ENCODE measurements at regions not wholly inside any gene's neighbourhood (a gene's known extent, or its start where the extent isn't known, plus 50 kb on each side); places are given as distances from the start of the nearest gene placed in this dataset.

GRCh38 chr18:69216321-69216720 lies 184.4 kb upstream of the DOK6 start:
- no peaks in the 10 kb centered on the region for H3K36me3 ChIP-seq (ENCODE audit: insufficient read depth, low read length, poor library complexity, severe bottlenecking)
- peaks cover 13% of the 10 kb centered on the region for H3K4me1 ChIP-seq (ENCODE audit: insufficient read depth, low read length, poor library complexity, severe bottlenecking)
- H3K4me3 ChIP-seq (ENCODE audit: low read depth, low read length, poor library complexity, severe bottlenecking), result no peak overlapping the region
- ChIA-PET CTCF (no interaction called here), POLR2A (ENCODE audit: low non-redundant PET) (no interaction called here)
- no peaks in the 10 kb centered on the region for H3K9me3 ChIP-seq (ENCODE audit: low read depth, low read length, poor library complexity, severe bottlenecking)
- TF ChIP-seq EZH2 (IDR thresholded peaks at IDR 0.05; ENCODE audit: borderline replicate concordance, low read depth, low read length, poor library complexity, severe bottlenecking) (no peak), CTCF (conservative IDR thresholded peaks at IDR 0.05; ENCODE audit: low read depth, low read length) (no peak)
- no peaks in the 10 kb centered on the region for H3K27me3 ChIP-seq (replicated peaks; ENCODE audit: insufficient read depth, low read depth, low read length, poor library complexity)
- no peak for DNase-seq (ENCODE audit: low spot score)
- H3K27ac ChIP-seq (ENCODE audit: low read depth, low read length, poor library complexity, severe bottlenecking), result no peak overlapping the region
- intact Hi-C loops (cut with micrococcal nuclease; ENCODE audit: unreplicated experiment), result no loop called here
- BruUV-seq (replicated peaks), result no TSS peak

- POLR2A ChIA-PET (ENCODE audit: low non-redundant PET), result interaction anchor here (0.7 kb wide), 1 partner anchor 141 kb away, joined by 5 read pairs; no protein-coding TSS in a partner anchor
- CTCF ChIA-PET, result no interaction called here
- BruUV-seq (replicated peaks), result no TSS peak
- no peaks in the 10 kb centered on the region for H3K27me3 ChIP-seq (replicated peaks; ENCODE audit: insufficient read depth, low read depth, low read length, poor library complexity)
- H3K4me3 ChIP-seq (ENCODE audit: low read depth, low read length, poor library complexity, severe bottlenecking), result no peak overlapping the region
- H3K9me3 ChIP-seq (ENCODE audit: low read depth, low read length, poor library complexity, severe bottlenecking), result no peaks in the 10 kb centered on the region
- H3K27ac ChIP-seq (ENCODE audit: low read depth, low read length, poor library complexity, severe bottlenecking), result no peak overlapping the region
- no peak for DNase-seq (ENCODE audit: low spot score)
- intact Hi-C loops (cut with micrococcal nuclease; ENCODE audit: unreplicated experiment), result no loop called here
- peaks cover 13% of the 10 kb centered on the region for H3K4me1 ChIP-seq (ENCODE audit: insufficient read depth, low read length, poor library complexity, severe bottlenecking)
- no peaks in the 10 kb centered on the region for H3K36me3 ChIP-seq (ENCODE audit: insufficient read depth, low read length, poor library complexity, severe bottlenecking)
- TF ChIP-seq EZH2 (IDR thresholded peaks at IDR 0.05; ENCODE audit: borderline replicate concordance, low read depth, low read length, poor library complexity, severe bottlenecking), result no peak
- TF ChIP-seq CTCF (conservative IDR thresholded peaks at IDR 0.05; ENCODE audit: low read depth, low read length), result no peak
Observed at GRCh38 chr18:69217196-69218000, 183.3 kb upstream of the DOK6 start.

GRCh38 chr18:69220529-69220928 lies 180.2 kb upstream of the DOK6 start:
- TF ChIP-seq EZH2 (IDR thresholded peaks at IDR 0.05; ENCODE audit: borderline replicate concordance, low read depth, low read length, poor library complexity, severe bottlenecking) (no peak), CTCF (conservative IDR thresholded peaks at IDR 0.05; ENCODE audit: low read depth, low read length) (no peak)
- no peak overlapping the region for H3K27ac ChIP-seq (ENCODE audit: low read depth, low read length, poor library complexity, severe bottlenecking)
- no TSS peak for BruUV-seq (replicated peaks)
- no peaks in the 10 kb centered on the region for H3K4me1 ChIP-seq (ENCODE audit: insufficient read depth, low read length, poor library complexity, severe bottlenecking)
- H3K4me3 ChIP-seq (ENCODE audit: low read depth, low read length, poor library complexity, severe bottlenecking), result no peak overlapping the region
- H3K27me3 ChIP-seq (replicated peaks; ENCODE audit: insufficient read depth, low read depth, low read length, poor library complexity), result no peaks in the 10 kb centered on the region
- POLR2A ChIA-PET (ENCODE audit: low non-redundant PET), result no interaction called here
- no peaks in the 10 kb centered on the region for H3K36me3 ChIP-seq (ENCODE audit: insufficient read depth, low read length, poor library complexity, severe bottlenecking)
- CTCF ChIA-PET, result no interaction called here
- DNase-seq (ENCODE audit: low spot score), result no peak
- no peaks in the 10 kb centered on the region for H3K9me3 ChIP-seq (ENCODE audit: low read depth, low read length, poor library complexity, severe bottlenecking)
- intact Hi-C loops (cut with micrococcal nuclease; ENCODE audit: unreplicated experiment), result no loop called here

Measured in A673 (cell line).